GM12872 (cell line): ENCODE measurements at regions not wholly inside any gene's neighbourhood (a gene's known extent, or its start where the extent isn't known, plus 50 kb on each side); places are given as distances from the start of the nearest gene placed in this dataset.

Experiments
- TF ChIP-seq, protein P1 (sequence below): IDR thresholded peaks from 3 replicates; pipeline ENCODE4 v1.5.1; 2011; ENCODE audit warnings: low read depth, mild to moderate bottlenecking, low read length, moderate library complexity; ENCODE audit not compliant: insufficient read depth

DNA sequence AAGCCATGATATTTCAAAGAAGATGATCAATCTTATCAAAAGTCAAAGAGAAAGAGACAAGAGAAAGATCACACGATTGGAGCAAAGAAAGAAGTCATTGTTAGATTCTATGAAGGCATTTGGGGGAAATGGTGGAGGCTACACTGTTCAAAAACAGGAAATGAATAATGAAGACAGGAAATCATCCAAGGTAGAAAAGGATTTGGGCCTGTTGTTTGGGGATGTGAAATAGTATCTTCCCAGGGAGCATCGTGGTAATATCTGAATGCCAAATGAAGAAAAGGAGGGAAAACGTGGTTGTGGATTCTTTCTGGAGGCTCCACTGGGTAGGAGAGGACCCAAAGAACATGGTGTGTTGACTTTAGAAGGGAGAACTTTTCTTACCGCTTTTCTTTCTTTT is 482.4 kb downstream of the NLGN4X start:
- TF ChIP-seq, protein P1, sequence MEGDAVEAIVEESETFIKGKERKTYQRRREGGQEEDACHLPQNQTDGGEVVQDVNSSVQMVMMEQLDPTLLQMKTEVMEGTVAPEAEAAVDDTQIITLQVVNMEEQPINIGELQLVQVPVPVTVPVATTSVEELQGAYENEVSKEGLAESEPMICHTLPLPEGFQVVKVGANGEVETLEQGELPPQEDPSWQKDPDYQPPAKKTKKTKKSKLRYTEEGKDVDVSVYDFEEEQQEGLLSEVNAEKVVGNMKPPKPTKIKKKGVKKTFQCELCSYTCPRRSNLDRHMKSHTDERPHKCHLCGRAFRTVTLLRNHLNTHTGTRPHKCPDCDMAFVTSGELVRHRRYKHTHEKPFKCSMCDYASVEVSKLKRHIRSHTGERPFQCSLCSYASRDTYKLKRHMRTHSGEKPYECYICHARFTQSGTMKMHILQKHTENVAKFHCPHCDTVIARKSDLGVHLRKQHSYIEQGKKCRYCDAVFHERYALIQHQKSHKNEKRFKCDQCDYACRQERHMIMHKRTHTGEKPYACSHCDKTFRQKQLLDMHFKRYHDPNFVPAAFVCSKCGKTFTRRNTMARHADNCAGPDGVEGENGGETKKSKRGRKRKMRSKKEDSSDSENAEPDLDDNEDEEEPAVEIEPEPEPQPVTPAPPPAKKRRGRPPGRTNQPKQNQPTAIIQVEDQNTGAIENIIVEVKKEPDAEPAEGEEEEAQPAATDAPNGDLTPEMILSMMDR = no peak

DNA sequence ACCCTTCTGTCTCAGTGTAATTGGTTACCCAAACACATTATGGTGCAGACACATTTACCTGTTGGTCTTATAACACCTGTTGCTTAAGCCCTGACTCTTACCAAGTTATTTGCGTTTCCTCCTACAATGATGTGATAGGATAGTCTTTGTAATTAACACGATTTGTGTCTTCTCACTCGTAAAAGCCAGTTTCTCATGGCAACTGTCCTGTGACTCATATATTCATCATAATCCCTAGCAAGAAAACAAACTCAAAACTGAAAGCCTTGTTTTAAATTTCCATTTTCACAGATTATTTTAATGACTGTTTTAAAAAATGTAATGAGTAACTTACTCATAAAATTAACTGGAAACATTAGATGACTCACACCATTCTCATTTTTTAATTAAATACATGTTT is 495.2 kb downstream of the NLGN4X start:
- TF ChIP-seq, protein P1 = no peak

DNA sequence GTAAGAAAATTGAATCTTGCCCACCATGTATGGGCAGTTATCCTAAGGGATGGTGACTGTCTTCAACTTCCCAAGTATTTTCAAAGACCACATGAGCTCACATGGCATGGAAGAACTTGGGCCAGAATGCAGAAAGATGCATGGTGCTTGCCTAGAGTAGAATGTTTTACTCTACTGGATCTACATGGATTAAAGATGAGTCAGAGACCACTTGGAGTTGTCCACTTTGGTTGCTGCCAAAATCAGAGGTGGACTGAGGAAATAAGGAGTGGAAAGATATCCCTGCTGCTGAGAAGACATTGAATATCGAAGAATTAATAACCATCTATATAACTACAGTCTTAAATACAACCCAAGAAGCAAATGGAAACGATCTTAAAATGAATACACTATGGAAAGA is 498.1 kb downstream of the NLGN4X start:
- TF ChIP-seq, protein P1 = no peak

DNA sequence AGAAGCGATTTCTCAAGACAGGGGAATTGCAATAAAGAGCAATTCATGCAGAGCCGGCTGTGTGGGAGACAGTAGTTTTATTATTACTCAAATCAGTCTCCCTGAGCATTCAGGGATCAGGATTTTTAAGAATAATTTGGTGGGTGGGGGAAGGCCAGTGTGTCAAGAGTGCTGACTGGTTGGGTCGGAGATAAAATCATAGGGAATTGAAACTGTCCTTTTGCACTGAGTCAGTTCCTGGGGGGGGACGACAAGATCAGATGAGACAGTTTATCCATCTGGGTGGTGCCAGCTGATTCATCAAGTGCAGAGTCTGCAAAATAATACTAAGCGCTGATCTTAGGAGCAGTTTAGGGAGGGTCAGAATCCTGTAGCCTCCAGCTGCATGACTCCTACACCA is 502.4 kb downstream of the NLGN4X start:
- TF ChIP-seq, protein P1 = no peak

DNA sequence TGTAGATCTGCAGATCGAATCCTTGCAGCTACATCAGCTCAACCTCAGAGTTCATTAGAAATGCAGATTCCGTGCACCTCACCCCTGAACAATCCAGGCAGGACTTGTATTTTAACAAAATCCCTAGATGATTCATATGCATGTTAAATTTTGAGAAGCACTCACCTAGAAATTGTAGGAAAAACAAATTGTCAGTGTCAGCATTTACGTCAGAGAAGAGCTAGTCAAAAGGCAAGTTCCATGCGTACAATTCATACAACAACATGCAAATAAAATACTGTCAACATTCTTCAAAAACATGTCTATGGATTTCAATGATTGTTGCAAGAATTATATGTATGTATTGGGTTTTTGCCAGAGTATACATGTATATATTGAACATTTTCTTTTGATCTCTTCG is 504.5 kb downstream of the NLGN4X start:
- TF ChIP-seq, protein P1 = no peak

DNA sequence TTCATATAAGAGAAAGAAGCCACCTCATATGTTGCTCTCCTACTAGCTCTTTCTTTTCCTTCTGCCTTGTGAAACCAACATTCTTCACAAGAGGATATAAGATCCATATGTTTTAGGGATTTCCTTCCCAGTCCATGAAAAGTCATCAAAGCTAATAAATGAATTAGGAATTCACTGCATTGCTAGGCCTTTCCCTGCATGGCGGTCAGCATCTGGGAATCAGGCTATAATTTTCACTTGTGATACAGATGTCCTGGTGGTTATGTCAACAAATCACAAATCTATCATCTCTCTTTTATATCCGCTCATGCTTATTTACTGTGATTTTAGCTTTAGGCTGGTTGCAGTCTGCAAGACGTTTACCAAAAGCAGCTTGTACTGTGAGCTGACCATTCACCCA is 510.0 kb downstream of the NLGN4X start:
- TF ChIP-seq, protein P1 = no peak

DNA sequence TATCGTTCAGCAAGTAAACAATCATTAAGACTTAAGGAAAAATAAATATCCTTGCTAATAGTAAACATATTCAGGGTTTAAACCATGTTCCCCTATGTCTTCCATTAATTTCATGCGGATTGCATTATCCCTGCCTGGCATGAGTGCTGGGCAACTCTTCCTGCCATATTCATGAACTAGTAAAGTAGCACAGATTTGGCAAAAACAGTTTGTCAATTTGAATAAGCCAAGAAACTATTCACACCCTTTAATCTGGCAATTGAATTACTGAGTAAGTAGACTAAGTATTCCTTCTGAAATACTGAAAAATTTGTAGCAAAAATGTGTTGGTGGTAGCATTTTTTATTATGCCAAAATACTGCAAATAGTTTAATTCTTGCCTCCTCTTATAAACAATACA is 512.0 kb downstream of the NLGN4X start:
- TF ChIP-seq, protein P1 = no peak

DNA sequence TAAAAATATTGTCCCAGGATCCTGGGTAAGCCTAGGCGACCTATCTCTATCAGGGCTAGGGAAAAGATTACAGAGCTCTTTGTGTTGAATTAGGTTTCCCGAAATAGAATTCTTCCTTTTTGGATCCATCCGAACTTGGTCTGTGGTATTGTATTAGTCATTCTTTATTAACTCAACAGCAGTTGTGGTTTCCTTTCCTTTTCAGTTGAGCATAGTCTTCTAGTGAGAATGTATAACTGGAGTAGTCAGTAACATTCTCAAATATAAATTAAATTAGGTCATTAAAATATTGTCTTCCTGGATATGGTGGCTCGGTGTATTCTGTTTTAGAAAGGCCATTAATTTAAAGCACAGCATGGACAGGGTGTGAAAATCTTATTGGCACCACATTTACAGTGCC is 520.4 kb downstream of the NLGN4X start:
- TF ChIP-seq, protein P1 = no peak
